GM19397 (cell line): ENCODE measurements at regions not wholly inside any gene's neighbourhood (a gene's known extent, or its start where the extent isn't known, plus 50 kb on each side); places are given as distances from the start of the nearest gene placed in this dataset.
"Not testable (repeated sequence)": the region's sequence is repeated elsewhere in the genome, so short reads cannot be mapped to it uniquely, and the experiment has no call there.

ENCODE experiments used
- ATAC-seq: cut with Tn5 transposase; IDR thresholded peaks from one replicate; pipeline ENCODE4 v1.9.1; 2021; ENCODE audit warnings: mild to moderate bottlenecking, moderate library complexity; ENCODE audit not compliant: unreplicated experiment

GRCh38 chr14:82766123-82766522, 1232.5 kb upstream of the SEL1L start:
- ATAC-seq, result no peak

GRCh38 chr14:82766996-82767395, 1233.3 kb upstream of the SEL1L start:
- ATAC-seq, result no peak

DNA sequence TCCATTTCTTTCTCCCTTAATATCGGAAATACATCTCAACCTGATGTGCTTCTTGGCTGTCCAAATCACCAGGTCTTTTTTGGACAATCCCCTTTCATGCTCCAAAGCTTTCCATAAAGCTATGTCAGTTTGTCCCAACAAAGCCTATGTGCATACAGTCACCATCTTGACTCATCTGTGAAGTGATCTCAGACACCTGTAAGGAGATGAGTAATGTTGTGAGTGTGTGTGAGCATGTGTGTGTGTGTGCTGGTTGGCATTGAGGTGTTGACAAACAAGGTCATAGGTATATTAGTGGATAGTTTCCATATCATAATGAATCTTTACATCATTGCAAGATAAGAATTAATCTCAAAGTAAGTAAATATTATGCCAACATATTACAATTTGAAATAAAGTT, 1243.3 kb upstream of the SEL1L start:
- ATAC-seq, result no peak

GRCh38 chr14:82778008-82778590, 1244.4 kb upstream of the SEL1L start:
- no peak for ATAC-seq

GRCh38 chr14:82778601-82779000, 1244.9 kb upstream of the SEL1L start:
- no peak for ATAC-seq

DNA sequence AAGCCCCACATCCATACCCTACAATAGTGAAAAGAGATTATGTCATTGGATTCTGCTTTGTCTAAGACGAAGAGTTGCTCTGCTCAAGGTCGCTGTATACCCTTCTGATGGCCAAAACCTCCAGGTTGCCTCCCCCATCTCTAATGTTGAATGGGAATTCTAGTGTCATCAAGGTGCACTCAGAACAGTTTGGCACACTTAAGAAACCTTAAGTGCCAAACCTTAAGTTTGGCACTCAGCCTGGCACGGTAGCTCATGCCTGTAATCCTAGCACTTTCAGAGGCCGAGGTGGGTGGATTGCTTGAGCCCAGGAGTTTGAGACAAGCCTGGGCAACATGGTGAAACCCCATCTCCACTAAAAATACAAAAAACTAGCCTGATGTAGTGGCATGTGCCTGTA, 1245.6 kb upstream of the SEL1L start:
- no peak for ATAC-seq

DNA sequence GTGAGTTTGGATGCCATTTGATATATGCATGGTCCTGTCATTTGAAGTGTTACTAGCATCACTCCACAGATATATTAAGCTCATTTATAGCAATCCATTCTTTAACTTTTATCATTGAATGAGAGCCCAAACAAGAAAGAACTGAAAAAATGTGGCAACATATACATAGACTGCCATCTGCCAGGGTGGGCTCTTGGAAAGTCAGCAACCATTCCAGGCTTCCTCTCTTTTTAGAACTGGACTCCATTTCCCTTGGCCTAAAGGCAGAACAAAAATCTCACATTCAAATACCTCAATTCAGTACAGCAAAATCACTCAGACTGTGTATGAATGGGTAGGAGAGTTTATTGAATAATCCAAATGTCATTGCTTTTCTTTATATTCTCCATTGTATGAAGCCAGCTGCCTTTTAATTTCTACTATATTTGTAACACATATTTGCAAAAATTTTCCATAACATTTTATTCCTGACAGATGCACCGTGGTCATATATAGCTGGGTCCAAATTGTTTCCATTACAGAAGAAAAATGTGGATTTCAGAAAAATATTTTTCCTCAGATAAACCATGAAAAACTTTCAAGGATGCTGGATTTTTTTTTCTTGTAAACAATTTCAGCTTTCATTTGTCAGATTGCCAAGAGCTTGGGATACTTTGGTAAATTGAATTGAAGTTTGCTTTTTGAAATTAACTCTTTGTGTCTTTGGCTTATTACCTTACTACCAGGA, 1252.3 kb upstream of the SEL1L start:
- no peak for ATAC-seq

DNA sequence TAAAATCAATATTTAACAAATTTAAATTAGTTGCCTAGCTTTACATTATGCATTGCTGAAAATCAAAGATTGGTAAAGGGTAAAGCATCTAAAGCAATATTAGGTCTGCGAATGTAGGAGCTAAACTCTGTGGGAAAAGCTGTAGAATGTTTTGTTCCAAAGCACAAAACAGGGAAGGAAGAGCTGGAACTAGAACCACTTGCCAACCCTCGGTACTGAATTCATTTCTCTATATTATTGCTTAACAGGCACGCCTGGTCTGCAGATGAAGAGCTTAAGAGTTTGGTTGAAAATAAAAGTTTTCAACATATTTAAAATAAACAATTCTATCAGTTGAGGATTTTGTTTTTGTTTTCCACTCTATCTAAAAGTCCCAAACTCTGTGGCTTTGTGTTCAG, 1252.8 kb upstream of the SEL1L start:
- no peak for ATAC-seq

- ATAC-seq, result no peak
Measured at GRCh38 chr14:82796086-82796485, 1262.4 kb upstream of the SEL1L start.

DNA sequence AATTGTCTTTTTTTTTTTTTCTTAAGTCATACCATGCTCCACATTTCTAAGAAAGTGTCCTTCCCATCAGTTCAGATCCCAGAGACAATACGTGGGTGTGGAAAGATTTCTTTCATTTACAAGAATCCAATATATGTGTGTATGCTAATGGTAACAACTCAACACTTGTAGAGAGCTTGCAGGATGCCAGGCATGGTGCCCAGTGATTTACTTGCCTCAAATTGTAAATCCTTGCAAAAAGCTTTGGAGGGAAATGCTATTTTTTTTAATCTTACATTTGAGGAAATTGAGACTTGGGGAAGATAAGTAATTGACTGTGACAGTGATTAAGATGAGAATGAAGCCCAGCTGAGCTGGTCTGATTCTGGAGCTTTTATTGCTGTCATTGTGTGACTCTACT, 1264.6 kb upstream of the SEL1L start:
- ATAC-seq, result no peak

GRCh38 chr14:82805892-82806825, 1272.5 kb upstream of the SEL1L start:
- ATAC-seq, result no peak

- no peak for ATAC-seq
Measured at GRCh38 chr14:82811246-82811645, 1277.6 kb upstream of the SEL1L start.

GRCh38 chr14:82814339-82814738, 1280.7 kb upstream of the SEL1L start:
- ATAC-seq, result not testable (repeated sequence)

- ATAC-seq, result no peak
Measured at GRCh38 chr14:82830596-82830995, 1296.9 kb upstream of the SEL1L start.

DNA sequence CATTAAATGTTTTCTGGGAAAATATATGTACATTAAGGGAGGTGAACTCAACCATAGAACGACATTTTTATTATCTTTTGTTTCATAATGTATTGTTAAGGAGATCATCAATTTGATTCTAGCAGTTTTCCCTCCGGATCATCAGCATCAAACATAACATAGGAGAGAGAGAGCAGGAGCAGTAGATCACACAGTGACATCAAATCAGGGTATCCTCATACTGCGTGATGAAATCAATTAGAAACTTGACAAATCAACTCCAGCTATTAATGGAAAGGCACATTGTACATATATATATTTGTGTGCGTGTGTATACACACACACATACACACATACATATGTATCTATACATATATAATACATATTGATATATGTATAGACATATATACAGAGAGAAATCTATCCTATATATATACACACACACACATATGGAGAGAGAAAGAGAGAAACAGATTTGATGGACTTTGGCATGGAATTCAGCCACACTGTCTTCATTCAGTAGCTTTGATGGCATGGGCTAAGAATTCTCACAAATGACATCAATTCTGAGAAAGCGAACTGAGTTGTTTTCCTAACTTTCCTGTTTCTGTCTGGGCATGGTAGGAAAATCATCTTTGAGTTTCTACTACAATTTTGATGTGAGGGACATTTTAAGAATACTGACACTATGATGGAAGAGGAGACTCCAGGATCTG, 1302.8 kb upstream of the SEL1L start:
- ATAC-seq, result no peak

GRCh38 chr14:82837611-82838140, 1304.0 kb upstream of the SEL1L start:
- ATAC-seq, result no peak

- ATAC-seq, result no peak
Measured at GRCh38 chr14:82850576-82850975, 1316.9 kb upstream of the SEL1L start.

GRCh38 chr14:82854131-82854530, 1320.5 kb upstream of the SEL1L start:
- no peak for ATAC-seq

- ATAC-seq, result no peak
Measured at GRCh38 chr14:82854901-82855300, 1321.2 kb upstream of the SEL1L start.

DNA sequence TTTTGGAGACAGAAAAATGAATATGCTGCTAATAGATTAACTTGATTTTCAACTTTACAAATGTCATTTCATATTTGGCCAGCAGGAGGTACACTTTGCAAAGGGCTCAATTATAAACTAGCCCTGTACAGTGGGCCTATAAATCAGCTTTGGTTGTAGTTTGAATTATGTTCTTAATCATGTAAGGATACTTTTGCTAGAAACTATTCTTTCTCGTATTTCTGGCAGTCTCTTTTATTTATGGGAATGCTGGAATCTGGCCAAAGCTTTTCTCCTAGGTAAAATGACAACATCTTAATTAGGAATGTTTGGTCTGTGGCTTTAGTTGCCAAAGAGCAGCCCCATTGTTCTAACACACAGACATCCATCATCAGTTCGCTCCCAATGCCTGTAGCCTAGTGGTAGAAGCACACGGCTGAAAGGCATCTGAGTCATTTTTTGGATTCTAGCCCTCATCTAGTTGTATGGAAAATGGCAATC, 1322.3 kb upstream of the SEL1L start:
- ATAC-seq, result no peak

- ATAC-seq, result no peak
Measured at GRCh38 chr14:82861313-82861712, 1327.7 kb upstream of the SEL1L start.
